ENCODE measurements at regions not wholly inside any gene's neighbourhood (a gene's known extent, or its start where the extent isn't known, plus 50 kb on each side); places are given as distances from the start of the nearest gene placed in this dataset.

DNA sequence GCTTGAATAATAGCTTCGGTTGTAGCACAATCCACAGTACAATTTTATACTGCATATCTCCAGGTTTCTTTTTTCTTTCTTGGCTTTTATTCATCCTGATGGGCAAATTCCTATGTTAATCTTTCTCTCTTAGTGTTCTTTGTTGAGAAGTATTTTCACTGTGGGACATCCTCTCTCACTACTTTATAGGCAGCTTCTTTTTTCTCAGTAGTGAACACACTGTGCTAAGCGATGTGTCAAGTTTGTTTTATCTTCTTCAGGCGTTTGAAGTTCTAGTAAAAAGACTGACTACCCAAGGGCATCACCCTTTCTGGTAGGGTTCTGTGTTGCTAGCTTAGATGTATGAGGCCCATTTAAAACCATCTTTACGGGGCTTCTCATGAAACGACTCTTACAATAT is 182.1 kb downstream of the FAM170A start:
- Mint-ChIP-seq H3K27ac (ENCODE audit: unreplicated experiment) (no peak overlapping the region), H3K4me3 (ENCODE audit: unreplicated experiment) (no peak overlapping the region), H3K36me3 (ENCODE audit: low read depth) (no peaks in the 10 kb centered on the region), H3K4me1 (ENCODE audit: low read depth) (no peaks in the 10 kb centered on the region), H3K27me3 (ENCODE audit: low read depth) (peaks cover 5% of the 10 kb centered on the region), H3K9me3 (ENCODE audit: low read depth) (peaks cover 27% of the 10 kb centered on the region)
- DNase-seq (ENCODE audit: low spot score) = no peak
- TF ChIP-seq, protein P1, sequence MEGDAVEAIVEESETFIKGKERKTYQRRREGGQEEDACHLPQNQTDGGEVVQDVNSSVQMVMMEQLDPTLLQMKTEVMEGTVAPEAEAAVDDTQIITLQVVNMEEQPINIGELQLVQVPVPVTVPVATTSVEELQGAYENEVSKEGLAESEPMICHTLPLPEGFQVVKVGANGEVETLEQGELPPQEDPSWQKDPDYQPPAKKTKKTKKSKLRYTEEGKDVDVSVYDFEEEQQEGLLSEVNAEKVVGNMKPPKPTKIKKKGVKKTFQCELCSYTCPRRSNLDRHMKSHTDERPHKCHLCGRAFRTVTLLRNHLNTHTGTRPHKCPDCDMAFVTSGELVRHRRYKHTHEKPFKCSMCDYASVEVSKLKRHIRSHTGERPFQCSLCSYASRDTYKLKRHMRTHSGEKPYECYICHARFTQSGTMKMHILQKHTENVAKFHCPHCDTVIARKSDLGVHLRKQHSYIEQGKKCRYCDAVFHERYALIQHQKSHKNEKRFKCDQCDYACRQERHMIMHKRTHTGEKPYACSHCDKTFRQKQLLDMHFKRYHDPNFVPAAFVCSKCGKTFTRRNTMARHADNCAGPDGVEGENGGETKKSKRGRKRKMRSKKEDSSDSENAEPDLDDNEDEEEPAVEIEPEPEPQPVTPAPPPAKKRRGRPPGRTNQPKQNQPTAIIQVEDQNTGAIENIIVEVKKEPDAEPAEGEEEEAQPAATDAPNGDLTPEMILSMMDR (IDR thresholded peaks at IDR 0.05) = no peak

DNA sequence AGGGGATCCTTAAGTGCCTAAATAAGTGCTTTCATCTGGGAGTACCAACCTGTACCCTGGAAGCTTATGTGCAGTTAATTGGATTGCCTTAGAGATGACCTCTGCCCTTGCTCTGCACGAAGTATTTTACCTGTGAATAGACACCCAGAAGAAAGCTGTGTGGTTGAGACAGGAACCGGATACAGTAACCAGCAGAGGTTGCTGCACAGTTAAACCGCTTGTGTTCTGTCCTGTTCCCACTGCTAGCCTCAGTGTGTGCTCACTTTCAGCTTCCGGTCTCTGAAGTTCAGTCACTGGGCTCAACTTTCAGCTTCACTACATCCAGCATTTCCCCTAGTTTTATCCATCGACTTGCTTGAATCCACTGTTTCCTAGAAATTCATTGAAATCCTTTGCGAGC is 185.3 kb downstream of the FAM170A start:
- Mint-ChIP-seq H3K9me3 (ENCODE audit: low read depth) (peaks cover 10% of the 10 kb centered on the region), H3K4me1 (ENCODE audit: low read depth) (no peaks in the 10 kb centered on the region), H3K4me3 (ENCODE audit: unreplicated experiment) (no peak overlapping the region), H3K27me3 (ENCODE audit: low read depth) (peaks cover 7% of the 10 kb centered on the region), H3K36me3 (ENCODE audit: low read depth) (no peaks in the 10 kb centered on the region), H3K27ac (ENCODE audit: unreplicated experiment) (no peak overlapping the region)
- TF ChIP-seq, protein P1 (IDR thresholded peaks at IDR 0.05) = no peak
- DNase-seq (ENCODE audit: low spot score) = no peak

DNA sequence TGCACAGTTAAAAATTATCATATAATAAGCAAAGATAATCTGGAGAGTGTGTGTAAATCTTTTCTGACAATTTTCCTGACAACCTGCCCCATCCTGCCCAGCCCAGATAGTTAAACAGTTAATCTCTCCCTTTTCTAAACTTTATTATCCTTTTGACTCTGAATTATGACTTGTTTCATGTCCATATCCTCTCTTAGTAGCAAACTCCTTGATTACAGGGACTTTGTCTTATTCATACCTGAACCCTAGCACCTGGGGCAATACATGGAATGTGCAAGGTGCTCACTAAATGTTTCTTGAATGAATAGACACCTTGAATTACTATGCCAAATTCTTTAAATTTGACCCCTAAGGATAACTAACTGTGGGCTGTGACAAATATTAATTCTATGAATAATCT is 186.7 kb downstream of the FAM170A start:
- Mint-ChIP-seq H3K4me3 (ENCODE audit: unreplicated experiment) (no peak overlapping the region), H3K4me1 (ENCODE audit: low read depth) (no peaks in the 10 kb centered on the region), H3K9me3 (ENCODE audit: low read depth) (peaks cover 7% of the 10 kb centered on the region), H3K27ac (ENCODE audit: unreplicated experiment) (no peak overlapping the region), H3K27me3 (ENCODE audit: low read depth) (peaks cover 13% of the 10 kb centered on the region), H3K36me3 (ENCODE audit: low read depth) (no peaks in the 10 kb centered on the region)
- TF ChIP-seq, protein P1 (IDR thresholded peaks at IDR 0.05) = no peak
- no peak for DNase-seq (ENCODE audit: low spot score)

DNA sequence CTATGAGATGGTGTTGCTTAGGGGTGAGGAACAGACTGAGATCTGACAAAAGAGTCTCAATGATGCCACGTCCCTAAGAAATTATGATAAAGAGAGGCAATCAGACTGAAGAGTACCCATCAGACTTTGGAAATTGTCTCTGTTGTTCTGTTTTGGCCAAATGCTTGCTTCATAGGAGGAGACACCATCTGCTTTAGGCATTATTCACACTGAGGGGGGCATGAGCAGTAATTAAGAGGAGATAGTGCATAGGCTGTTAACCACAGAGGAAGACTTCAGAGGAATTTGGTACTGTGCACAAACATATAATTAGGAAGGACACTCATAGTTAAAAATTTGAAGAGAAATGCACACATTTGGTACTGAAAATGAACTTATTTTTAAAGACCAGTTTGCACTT is 190.7 kb downstream of the FAM170A start:
- Mint-ChIP-seq H3K4me3 (ENCODE audit: unreplicated experiment) (no peak overlapping the region), H3K9me3 (ENCODE audit: low read depth) (no peaks in the 10 kb centered on the region), H3K27me3 (ENCODE audit: low read depth) (peaks cover 8% of the 10 kb centered on the region), H3K36me3 (ENCODE audit: low read depth) (no peaks in the 10 kb centered on the region), H3K27ac (ENCODE audit: unreplicated experiment) (no peak overlapping the region), H3K4me1 (ENCODE audit: low read depth) (no peaks in the 10 kb centered on the region)
- no peak for DNase-seq (ENCODE audit: low spot score)
- TF ChIP-seq, protein P1 (IDR thresholded peaks at IDR 0.05) = no peak

DNA sequence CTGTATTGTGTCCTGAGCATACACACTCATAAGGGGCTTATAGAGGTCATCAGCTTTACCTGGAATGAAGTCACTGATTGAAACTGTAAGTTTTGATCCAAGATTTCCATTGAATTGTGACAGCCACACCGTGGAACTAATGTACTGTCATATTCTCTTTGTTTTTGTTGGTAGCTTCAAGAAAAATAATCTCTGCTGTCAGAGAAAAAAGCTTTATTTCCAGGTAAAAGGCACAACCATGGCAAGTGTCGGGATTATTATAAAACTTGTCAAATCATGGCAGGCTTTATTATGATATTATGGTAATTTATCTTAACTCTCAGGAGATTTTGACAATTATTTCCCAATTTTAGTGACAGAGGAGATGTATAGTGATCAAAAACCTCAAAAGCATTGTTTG is 191.2 kb downstream of the FAM170A start:
- H3K27me3 Mint-ChIP-seq (ENCODE audit: low read depth) = peaks cover 10% of the 10 kb centered on the region
- no peaks in the 10 kb centered on the region for H3K4me1 Mint-ChIP-seq (ENCODE audit: low read depth)
- H3K27ac Mint-ChIP-seq (ENCODE audit: unreplicated experiment) = no peak overlapping the region
- TF ChIP-seq, protein P1 (IDR thresholded peaks at IDR 0.05) = no peak
- H3K36me3 Mint-ChIP-seq (ENCODE audit: low read depth) = no peaks in the 10 kb centered on the region
- DNase-seq (ENCODE audit: low spot score) = no peak
- no peaks in the 10 kb centered on the region for H3K9me3 Mint-ChIP-seq (ENCODE audit: low read depth)
- no peak overlapping the region for H3K4me3 Mint-ChIP-seq (ENCODE audit: unreplicated experiment)

All from chondrocyte (in vitro differentiated cells).